Natural killer cell (primary cell): ENCODE measurements at regions not wholly inside any gene's neighbourhood (a gene's known extent, or its start where the extent isn't known, plus 50 kb on each side); places are given as distances from the start of the nearest gene placed in this dataset.

ENCODE experiments used
- ATAC-seq, 3 donors: fragments of 150-1000 bp in 2 of 3; fragments of 200-7000 bp in 1 of 3; cut with Tn5 transposase; 1 replicate in 1 of 3; 2 replicates in 2 of 3; pipeline ENCODE4 v1.10.0; 2021; ENCODE audit warnings: mild to moderate bottlenecking in 2 of 3, moderate library complexity in 2 of 3
- DNase-seq, 2 donors: peaks; one replicate each; pipeline versions ENCODE4 v3.0.0 to v3.0.0-alpha.2; 2013 to 2021; ENCODE audit warnings: mixed read lengths in 1 of 2
- H3K27ac ChIP-seq: one replicate; pipeline ENCODE4 v1.5.1; 2013; ENCODE audit warnings: mild to moderate bottlenecking, low read length
- H3K27me3 ChIP-seq: one replicate; pipeline ENCODE4 v1.6.1; 2013; ENCODE audit warnings: low read length; ENCODE audit not compliant: control insufficient read depth, insufficient read depth
- H3K36me3 ChIP-seq: one replicate; pipeline ENCODE4 v1.6.1; 2013; ENCODE audit warnings: low read length; ENCODE audit not compliant: control insufficient read depth, insufficient read depth
- H3K4me1 ChIP-seq: one replicate; pipeline ENCODE4 v1.6.1; 2013; ENCODE audit warnings: low read length; ENCODE audit not compliant: control insufficient read depth, insufficient read depth
- H3K4me3 ChIP-seq: one replicate; pipeline ENCODE4 v1.5.1; 2013; ENCODE audit warnings: low read length
- H3K9me3 ChIP-seq: one replicate; pipeline ENCODE4 v1.6.1; 2013; ENCODE audit warnings: low read length; ENCODE audit not compliant: control insufficient read depth, insufficient read depth
- H3K27ac Mint-ChIP-seq, 2 donors: one replicate each; pipeline ENCODE4 v1.8.0; 2022; ENCODE audit warnings: mild to moderate bottlenecking in 2 of 2, mixed read lengths in 2 of 2, moderate library complexity in 1 of 2
- H3K27me3 Mint-ChIP-seq, 2 donors: one replicate each; pipeline ENCODE4 v1.8.0; 2022; ENCODE audit warnings: low read depth in 2 of 2, mixed read lengths in 2 of 2
- H3K36me3 Mint-ChIP-seq: one replicate; pipeline ENCODE4 v1.8.0; 2022; ENCODE audit warnings: mixed read lengths
- H3K4me1 Mint-ChIP-seq, 2 donors: one replicate each; pipeline ENCODE4 v1.8.0; 2022; ENCODE audit warnings: mixed read lengths in 2 of 2
- H3K4me3 Mint-ChIP-seq: one replicate; pipeline ENCODE4 v1.8.0; 2022; ENCODE audit warnings: mild to moderate bottlenecking, moderate library complexity, mixed read lengths
- H3K9me3 Mint-ChIP-seq, 2 donors: one replicate each; pipeline ENCODE4 v1.8.0; 2022; ENCODE audit warnings: mixed read lengths in 2 of 2
- WGBS: methylation state at CpG from one replicate; pipeline ENCODE4 v1.1.7; 2013; ENCODE audit warnings: missing lambda C conversion rate; ENCODE audit not compliant: insufficient coverage; 5-methylcytosine and 5-hydroxymethylcytosine counted together
- intact Hi-C: fragments of 100-400 bp; cut with micrococcal nuclease; formaldehyde crosslinking; loops from one replicate; pipeline ENCODE4 v1.14.2; 2022
- TF ChIP-seq, protein P1 (sequence below): fragments of 200-600 bp; IDR thresholded peaks from one replicate; pipeline ENCODE4 v1.8.0; 2022; ENCODE audit warnings: antibody characterized with exemption

GRCh38 chr3:178082326-178082906 lies 453.8 kb upstream of the KCNMB2 start:
- H3K27ac Mint-ChIP-seq: no peak overlapping the region
- no peaks in the 10 kb centered on the region for H3K4me1 ChIP-seq
- intact Hi-C loops: no loop called here
- DNase-seq (no peak), ATAC-seq (no peak)
- no peak overlapping the region for H3K4me3 ChIP-seq
- H3K4me3 Mint-ChIP-seq: no peak overlapping the region
- 98% methylated on average over 4 of the region's 4 CpGs for WGBS
- H3K4me1 Mint-ChIP-seq: peaks cover 12 to 32% of the 10 kb centered on the region in 2 donors
- TF ChIP-seq, protein P1, sequence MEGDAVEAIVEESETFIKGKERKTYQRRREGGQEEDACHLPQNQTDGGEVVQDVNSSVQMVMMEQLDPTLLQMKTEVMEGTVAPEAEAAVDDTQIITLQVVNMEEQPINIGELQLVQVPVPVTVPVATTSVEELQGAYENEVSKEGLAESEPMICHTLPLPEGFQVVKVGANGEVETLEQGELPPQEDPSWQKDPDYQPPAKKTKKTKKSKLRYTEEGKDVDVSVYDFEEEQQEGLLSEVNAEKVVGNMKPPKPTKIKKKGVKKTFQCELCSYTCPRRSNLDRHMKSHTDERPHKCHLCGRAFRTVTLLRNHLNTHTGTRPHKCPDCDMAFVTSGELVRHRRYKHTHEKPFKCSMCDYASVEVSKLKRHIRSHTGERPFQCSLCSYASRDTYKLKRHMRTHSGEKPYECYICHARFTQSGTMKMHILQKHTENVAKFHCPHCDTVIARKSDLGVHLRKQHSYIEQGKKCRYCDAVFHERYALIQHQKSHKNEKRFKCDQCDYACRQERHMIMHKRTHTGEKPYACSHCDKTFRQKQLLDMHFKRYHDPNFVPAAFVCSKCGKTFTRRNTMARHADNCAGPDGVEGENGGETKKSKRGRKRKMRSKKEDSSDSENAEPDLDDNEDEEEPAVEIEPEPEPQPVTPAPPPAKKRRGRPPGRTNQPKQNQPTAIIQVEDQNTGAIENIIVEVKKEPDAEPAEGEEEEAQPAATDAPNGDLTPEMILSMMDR: no peak
- H3K27me3 Mint-ChIP-seq: peaks cover 3 to 8% of the 10 kb centered on the region in 2 donors
- no peaks in the 10 kb centered on the region for H3K36me3 Mint-ChIP-seq
- H3K27ac ChIP-seq: no peak overlapping the region
- H3K36me3 ChIP-seq: no peaks in the 10 kb centered on the region
- H3K9me3 ChIP-seq: no peaks in the 10 kb centered on the region
- no peaks in the 10 kb centered on the region for H3K27me3 ChIP-seq
- no peaks in the 10 kb centered on the region for H3K9me3 Mint-ChIP-seq

DNA sequence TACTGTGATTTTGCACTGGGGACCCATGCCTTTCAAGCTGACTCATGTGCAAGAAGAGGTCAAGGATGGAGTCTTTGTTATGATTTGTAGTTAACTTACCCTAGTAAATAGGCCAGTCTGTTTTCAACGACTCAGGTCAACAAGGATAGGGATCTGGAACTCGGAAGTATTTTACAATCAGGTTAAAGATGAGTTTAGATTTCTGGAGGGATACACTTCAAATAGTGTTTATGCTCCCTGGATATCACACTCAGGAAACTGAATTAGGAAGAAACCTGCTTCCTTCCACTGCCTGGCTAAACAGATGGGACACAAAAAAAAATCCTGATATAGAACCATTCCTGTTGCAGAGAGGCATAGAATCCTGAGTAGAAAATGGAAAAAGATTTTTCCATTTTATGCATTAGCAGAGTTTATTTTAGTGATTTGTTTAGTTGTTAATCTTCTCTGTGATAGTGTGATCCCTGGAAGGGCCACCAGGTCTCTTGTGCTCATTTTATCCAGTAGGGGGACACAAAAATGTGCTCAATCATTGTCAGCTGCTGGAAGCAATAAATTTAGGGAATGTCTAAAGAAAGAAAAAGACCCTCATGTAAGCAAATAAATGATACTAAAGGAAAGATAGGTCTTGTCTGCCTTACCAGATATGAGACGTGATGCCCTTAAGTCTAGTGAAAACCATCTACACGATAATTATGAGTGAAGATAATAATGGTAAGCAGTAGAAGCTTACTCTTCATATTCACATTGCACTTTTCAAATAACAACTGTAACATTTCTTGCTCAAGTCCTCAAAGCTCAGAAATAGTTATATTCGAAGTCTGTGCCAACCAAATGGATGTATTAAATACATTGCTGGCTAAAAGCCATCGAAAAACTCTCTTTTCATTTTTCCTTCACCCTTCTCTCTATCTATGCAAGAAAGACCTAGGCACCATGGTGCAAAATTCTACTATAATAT lies 452.1 kb upstream of the KCNMB2 start:
- TF ChIP-seq, protein P1: peak; percentile 18
- no peaks in the 10 kb centered on the region for H3K36me3 Mint-ChIP-seq
- no peaks in the 10 kb centered on the region for H3K4me1 ChIP-seq
- no peaks in the 10 kb centered on the region for H3K27me3 ChIP-seq
- DNase-seq: peak in 1 of 2 donors; percentile 44
- WGBS: 65% methylated on average over 4 of the region's 6 CpGs
- no peak overlapping the region for H3K4me3 ChIP-seq
- H3K9me3 Mint-ChIP-seq: no peaks in the 10 kb centered on the region
- H3K4me1 Mint-ChIP-seq: peaks cover 12 to 32% of the 10 kb centered on the region in 2 donors
- no peaks in the 10 kb centered on the region for H3K36me3 ChIP-seq
- H3K4me3 Mint-ChIP-seq: no peak overlapping the region
- intact Hi-C loops: no loop called here
- no peak for ATAC-seq
- H3K27ac ChIP-seq: no peak overlapping the region
- peaks cover 3 to 13% of the 10 kb centered on the region in 2 donors for H3K27me3 Mint-ChIP-seq
- peak overlapping the region in 1 of 2 donors; percentile 33 for H3K27ac Mint-ChIP-seq
- no peaks in the 10 kb centered on the region for H3K9me3 ChIP-seq

DNA sequence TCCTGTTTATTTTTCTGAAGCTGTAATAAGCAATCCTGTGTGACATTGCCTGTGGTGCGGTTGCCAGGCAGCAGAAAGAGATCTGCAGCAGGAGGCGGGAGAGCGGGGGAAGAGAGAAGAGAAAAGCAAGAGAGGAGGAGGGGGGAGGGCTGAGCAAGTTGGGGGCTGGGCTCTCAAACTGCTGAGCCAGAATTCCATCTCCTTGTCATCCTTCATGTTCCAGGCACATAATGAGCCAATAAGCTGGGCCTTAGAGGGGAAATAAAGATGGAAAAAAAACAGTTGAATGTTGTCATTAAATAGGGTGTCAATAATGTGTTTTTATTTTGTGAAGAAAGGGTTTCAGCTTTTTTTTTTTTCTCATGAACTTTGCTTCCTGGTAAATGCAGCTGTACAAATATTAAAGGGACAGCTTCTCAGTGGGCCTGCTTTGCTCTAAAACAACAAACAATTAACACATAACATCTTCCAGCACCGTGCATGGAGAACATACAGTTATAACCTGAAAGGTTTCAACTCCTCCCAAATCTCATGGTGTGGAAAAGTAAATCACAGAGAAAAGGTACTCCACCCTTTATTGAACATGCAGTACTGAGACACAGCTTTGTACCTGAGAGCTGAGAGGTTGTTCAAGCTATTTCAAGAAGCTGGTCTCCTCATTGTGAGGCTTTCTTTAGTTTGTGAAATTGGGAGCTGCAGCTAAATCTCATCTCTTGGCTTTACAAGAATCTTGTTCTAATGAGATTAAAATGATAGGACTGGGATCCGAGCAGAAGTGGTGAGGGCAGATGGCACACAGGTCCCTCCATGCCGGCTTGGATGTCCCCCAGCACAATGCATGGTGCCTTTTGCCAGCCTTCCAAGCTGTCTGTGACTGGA lies 451.1 kb upstream of the KCNMB2 start:
- H3K4me3 Mint-ChIP-seq: no peak overlapping the region
- Histone ChIP-seq H3K4me1 (no peaks in the 10 kb centered on the region), H3K36me3 (no peaks in the 10 kb centered on the region), H3K27ac (no peak overlapping the region), H3K9me3 (no peaks in the 10 kb centered on the region), H3K4me3 (no peak overlapping the region), H3K27me3 (no peaks in the 10 kb centered on the region)
- peak overlapping the region in 1 of 2 donors; percentile 33 for H3K27ac Mint-ChIP-seq
- DNase-seq (peak in 1 of 2 donors; percentile 70), ATAC-seq (peak in 2 of 3 donors; percentile 67 to 73)
- peaks cover 3 to 13% of the 10 kb centered on the region in 2 donors for H3K27me3 Mint-ChIP-seq
- 53% methylated on average over 5 of the region's 6 CpGs for WGBS
- no peaks in the 10 kb centered on the region for H3K9me3 Mint-ChIP-seq
- TF ChIP-seq, protein P1: no peak
- H3K36me3 Mint-ChIP-seq: no peaks in the 10 kb centered on the region
- intact Hi-C loops: no loop called here
- H3K4me1 Mint-ChIP-seq: peaks cover 12 to 28% of the 10 kb centered on the region in 2 donors
